HepG2 (cell line): ENCODE measurements at regions not wholly inside any gene's neighbourhood (a gene's known extent, or its start where the extent isn't known, plus 50 kb on each side); places are given as distances from the start of the nearest gene placed in this dataset.

Experiments
- PHF5A ChIP-seq: IDR thresholded peaks from one replicate; pipeline ENCODE4 v1.6.1; 2018; ENCODE audit warnings: low read depth, missing genetic modification reagents; ENCODE audit not compliant: unreplicated experiment
- PTBP1 ChIP-seq: fragments of 200-400 bp; formaldehyde crosslinking; IDR thresholded peaks from 2 replicates; pipeline ENCODE4 v1.6.1; 2018; ENCODE audit warnings: low read length, low read depth; ENCODE audit not compliant: poor library complexity, severe bottlenecking
- TARDBP ChIP-seq: sonication (generic); formaldehyde crosslinking; IDR thresholded peaks from 2 replicates; pipeline ENCODE4 v1.8.0; 2022; ENCODE audit warnings: mild to moderate bottlenecking, missing genetic modification reagents
- TBX3 ChIP-seq: fragments of 450-650 bp; IDR thresholded peaks from 2 replicates; pipeline ENCODE4 v1.6.1; 2017; ENCODE audit warnings: antibody characterized with exemption, mild to moderate bottlenecking, inconsistent platforms, borderline replicate concordance
- TEAD2 ChIP-seq: sonication (generic); formaldehyde crosslinking; IDR thresholded peaks from 2 replicates; pipeline ENCODE4 v1.9.0; 2021; ENCODE audit warnings: missing genetic modification reagents
- TEAD3 ChIP-seq: optimal IDR thresholded peaks from 2 replicates; pipeline ENCODE3; 2016; ENCODE audit warnings: borderline replicate concordance
- ZNF205 ChIP-seq: IDR thresholded peaks from 2 replicates; pipeline ENCODE4 v1.6.1; 2018; ENCODE audit warnings: missing biosample characterization, missing genetic modification reagents
- ZNF549 ChIP-seq: sonication (generic); formaldehyde crosslinking; IDR thresholded peaks from 2 replicates; pipeline ENCODE4 v1.5.0; 2020; ENCODE audit warnings: missing genetic modification reagents
- TF ChIP-seq, protein P1 (sequence below): sonication (generic); formaldehyde crosslinking; IDR thresholded peaks from 2 replicates; pipeline ENCODE4 v1.5.1; 2020; ENCODE audit warnings: mild to moderate bottlenecking, missing genetic modification reagents, borderline replicate concordance
- TF ChIP-seq, protein P2 (sequence below): sonication (generic); formaldehyde crosslinking; IDR thresholded peaks from 2 replicates; pipeline ENCODE4 v1.4.0; 2020; ENCODE audit warnings: missing genetic modification reagents
- TF ChIP-seq, protein P3 (sequence below): IDR thresholded peaks from 2 replicates; pipeline ENCODE4 v1.4.0; 2020; ENCODE audit warnings: mild to moderate bottlenecking, missing genetic modification reagents
- TF ChIP-seq, protein P4 (sequence below): sonication (generic); formaldehyde crosslinking; IDR thresholded peaks from 2 replicates; pipeline ENCODE4 v1.9.0; 2022; ENCODE audit warnings: low read depth, missing genetic modification reagents
- TF ChIP-seq, protein P5 (sequence below): sonication (generic); formaldehyde crosslinking; conservative IDR thresholded peaks from 2 replicates; pipeline ENCODE4 v1.4.0; 2020; ENCODE audit warnings: missing genetic modification reagents

DNA sequence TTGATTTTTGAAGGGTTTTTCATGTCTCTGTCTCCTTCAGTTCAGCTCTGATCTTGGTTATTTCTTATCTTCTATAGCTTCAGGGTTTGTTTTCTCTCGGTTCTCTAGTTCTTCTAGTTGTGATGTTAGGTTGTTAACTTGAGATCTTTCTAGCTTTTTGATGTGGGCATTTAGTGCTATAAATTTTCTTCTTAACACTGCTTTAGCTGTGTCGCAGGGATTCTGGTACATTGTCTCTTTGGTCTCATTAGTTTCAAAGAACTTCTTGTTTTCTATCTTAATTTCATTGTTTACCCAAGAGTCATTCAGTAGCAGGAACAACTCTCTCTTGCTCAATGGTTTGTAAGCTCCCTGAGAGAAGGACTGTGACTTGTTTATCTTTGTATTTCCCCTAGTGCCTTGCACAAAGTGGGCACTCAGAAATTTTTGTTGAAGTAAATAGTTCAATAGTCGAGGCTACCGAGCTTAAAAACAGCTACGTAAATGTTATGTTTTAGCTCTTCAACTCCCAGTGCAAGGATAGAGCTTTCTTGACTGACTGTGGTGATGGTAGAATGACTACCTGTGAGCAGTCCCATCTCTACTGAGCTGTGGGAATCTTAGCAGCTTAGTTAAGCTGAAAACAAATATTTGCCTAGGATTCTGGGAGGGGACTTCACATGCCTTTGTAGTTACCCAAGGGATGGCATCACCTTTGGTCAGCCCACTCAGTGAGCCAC lies 225.8 kb upstream of the ELL2 start (continued):
- TF ChIP-seq, protein P1, sequence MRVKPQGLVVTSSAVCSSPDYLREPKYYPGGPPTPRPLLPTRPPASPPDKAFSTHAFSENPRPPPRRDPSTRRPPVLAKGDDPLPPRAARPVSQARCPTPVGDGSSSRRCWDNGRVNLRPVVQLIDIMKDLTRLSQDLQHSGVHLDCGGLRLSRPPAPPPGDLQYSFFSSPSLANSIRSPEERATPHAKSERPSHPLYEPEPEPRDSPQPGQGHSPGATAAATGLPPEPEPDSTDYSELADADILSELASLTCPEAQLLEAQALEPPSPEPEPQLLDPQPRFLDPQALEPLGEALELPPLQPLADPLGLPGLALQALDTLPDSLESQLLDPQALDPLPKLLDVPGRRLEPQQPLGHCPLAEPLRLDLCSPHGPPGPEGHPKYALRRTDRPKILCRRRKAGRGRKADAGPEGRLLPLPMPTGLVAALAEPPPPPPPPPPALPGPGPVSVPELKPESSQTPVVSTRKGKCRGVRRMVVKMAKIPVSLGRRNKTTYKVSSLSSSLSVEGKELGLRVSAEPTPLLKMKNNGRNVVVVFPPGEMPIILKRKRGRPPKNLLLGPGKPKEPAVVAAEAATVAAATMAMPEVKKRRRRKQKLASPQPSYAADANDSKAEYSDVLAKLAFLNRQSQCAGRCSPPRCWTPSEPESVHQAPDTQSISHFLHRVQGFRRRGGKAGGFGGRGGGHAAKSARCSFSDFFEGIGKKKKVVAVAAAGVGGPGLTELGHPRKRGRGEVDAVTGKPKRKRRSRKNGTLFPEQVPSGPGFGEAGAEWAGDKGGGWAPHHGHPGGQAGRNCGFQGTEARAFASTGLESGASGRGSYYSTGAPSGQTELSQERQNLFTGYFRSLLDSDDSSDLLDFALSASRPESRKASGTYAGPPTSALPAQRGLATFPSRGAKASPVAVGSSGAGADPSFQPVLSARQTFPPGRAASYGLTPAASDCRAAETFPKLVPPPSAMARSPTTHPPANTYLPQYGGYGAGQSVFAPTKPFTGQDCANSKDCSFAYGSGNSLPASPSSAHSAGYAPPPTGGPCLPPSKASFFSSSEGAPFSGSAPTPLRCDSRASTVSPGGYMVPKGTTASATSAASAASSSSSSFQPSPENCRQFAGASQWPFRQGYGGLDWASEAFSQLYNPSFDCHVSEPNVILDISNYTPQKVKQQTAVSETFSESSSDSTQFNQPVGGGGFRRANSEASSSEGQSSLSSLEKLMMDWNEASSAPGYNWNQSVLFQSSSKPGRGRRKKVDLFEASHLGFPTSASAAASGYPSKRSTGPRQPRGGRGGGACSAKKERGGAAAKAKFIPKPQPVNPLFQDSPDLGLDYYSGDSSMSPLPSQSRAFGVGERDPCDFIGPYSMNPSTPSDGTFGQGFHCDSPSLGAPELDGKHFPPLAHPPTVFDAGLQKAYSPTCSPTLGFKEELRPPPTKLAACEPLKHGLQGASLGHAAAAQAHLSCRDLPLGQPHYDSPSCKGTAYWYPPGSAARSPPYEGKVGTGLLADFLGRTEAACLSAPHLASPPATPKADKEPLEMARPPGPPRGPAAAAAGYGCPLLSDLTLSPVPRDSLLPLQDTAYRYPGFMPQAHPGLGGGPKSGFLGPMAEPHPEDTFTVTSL (CRISPR knock-in tag), result peak; percentile 92; the same call in 1 of the 2 replicates
- peak; percentile 84 for TF ChIP-seq TEAD3 (CRISPR knock-in tag)
- TF ChIP-seq, protein P2, sequence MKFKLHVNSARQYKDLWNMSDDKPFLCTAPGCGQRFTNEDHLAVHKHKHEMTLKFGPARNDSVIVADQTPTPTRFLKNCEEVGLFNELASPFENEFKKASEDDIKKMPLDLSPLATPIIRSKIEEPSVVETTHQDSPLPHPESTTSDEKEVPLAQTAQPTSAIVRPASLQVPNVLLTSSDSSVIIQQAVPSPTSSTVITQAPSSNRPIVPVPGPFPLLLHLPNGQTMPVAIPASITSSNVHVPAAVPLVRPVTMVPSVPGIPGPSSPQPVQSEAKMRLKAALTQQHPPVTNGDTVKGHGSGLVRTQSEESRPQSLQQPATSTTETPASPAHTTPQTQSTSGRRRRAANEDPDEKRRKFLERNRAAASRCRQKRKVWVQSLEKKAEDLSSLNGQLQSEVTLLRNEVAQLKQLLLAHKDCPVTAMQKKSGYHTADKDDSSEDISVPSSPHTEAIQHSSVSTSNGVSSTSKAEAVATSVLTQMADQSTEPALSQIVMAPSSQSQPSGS (CRISPR knock-in tag), result peak; percentile 68
- TF ChIP-seq, protein P3, sequence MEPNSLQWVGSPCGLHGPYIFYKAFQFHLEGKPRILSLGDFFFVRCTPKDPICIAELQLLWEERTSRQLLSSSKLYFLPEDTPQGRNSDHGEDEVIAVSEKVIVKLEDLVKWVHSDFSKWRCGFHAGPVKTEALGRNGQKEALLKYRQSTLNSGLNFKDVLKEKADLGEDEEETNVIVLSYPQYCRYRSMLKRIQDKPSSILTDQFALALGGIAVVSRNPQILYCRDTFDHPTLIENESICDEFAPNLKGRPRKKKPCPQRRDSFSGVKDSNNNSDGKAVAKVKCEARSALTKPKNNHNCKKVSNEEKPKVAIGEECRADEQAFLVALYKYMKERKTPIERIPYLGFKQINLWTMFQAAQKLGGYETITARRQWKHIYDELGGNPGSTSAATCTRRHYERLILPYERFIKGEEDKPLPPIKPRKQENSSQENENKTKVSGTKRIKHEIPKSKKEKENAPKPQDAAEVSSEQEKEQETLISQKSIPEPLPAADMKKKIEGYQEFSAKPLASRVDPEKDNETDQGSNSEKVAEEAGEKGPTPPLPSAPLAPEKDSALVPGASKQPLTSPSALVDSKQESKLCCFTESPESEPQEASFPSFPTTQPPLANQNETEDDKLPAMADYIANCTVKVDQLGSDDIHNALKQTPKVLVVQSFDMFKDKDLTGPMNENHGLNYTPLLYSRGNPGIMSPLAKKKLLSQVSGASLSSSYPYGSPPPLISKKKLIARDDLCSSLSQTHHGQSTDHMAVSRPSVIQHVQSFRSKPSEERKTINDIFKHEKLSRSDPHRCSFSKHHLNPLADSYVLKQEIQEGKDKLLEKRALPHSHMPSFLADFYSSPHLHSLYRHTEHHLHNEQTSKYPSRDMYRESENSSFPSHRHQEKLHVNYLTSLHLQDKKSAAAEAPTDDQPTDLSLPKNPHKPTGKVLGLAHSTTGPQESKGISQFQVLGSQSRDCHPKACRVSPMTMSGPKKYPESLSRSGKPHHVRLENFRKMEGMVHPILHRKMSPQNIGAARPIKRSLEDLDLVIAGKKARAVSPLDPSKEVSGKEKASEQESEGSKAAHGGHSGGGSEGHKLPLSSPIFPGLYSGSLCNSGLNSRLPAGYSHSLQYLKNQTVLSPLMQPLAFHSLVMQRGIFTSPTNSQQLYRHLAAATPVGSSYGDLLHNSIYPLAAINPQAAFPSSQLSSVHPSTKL (CRISPR knock-in tag), result peak; percentile 95
- TF ChIP-seq ZNF205, result peak; percentile 85; the same call in 1 of the 2 replicates
- no peak for TF ChIP-seq PHF5A
- TF ChIP-seq TBX3, result peak; percentile 67; the same call in 1 of the 2 replicates
- TF ChIP-seq, protein P4, sequence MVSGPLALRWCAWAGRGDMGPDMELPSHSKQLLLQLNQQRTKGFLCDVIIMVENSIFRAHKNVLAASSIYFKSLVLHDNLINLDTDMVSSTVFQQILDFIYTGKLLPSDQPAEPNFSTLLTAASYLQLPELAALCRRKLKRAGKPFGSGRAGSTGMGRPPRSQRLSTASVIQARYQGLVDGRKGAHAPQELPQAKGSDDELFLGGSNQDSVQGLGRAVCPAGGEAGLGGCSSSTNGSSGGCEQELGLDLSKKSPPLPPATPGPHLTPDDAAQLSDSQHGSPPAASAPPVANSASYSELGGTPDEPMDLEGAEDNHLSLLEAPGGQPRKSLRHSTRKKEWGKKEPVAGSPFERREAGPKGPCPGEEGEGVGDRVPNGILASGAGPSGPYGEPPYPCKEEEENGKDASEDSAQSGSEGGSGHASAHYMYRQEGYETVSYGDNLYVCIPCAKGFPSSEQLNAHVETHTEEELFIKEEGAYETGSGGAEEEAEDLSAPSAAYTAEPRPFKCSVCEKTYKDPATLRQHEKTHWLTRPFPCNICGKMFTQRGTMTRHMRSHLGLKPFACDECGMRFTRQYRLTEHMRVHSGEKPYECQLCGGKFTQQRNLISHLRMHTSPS (CRISPR knock-in tag), result peak; percentile 60; the same call in 1 of the 2 replicates
- TF ChIP-seq TEAD2, result no peak
- TF ChIP-seq, protein P5, sequence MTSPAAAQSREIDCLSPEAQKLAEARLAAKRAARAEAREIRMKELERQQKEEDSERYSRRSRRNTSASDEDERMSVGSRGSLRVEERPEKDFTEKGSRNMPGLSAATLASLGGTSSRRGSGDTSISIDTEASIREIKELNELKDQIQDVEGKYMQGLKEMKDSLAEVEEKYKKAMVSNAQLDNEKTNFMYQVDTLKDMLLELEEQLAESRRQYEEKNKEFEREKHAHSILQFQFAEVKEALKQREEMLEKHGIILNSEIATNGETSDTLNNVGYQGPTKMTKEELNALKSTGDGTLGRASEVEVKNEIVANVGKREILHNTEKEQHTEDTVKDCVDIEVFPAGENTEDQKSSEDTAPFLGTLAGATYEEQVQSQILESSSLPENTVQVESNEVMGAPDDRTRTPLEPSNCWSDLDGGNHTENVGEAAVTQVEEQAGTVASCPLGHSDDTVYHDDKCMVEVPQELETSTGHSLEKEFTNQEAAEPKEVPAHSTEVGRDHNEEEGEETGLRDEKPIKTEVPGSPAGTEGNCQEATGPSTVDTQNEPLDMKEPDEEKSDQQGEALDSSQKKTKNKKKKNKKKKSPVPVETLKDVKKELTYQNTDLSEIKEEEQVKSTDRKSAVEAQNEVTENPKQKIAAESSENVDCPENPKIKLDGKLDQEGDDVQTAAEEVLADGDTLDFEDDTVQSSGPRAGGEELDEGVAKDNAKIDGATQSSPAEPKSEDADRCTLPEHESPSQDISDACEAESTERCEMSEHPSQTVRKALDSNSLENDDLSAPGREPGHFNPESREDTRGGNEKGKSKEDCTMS (CRISPR knock-in tag), result no peak
- peak; percentile 85 for TF ChIP-seq TARDBP
- TF ChIP-seq PTBP1, result no peak
- no peak for TF ChIP-seq ZNF549
